Liver (tissue), 8 donors: ENCODE measurements at regions not wholly inside any gene's neighbourhood (a gene's known extent, or its start where the extent isn't known, plus 50 kb on each side); places are given as distances from the start of the nearest gene placed in this dataset.

Experiments used
- DNase-seq: peaks from one replicate; pipeline ENCODE4 v3.0.0-alpha.2; 2017; ENCODE audit warnings: low spot score
- H3K27ac ChIP-seq, 2 donors: one replicate each; pipeline ENCODE4 v1.7.0; 2013; ENCODE audit warnings: inconsistent platforms in 2 of 2, low read length in 2 of 2, control low read depth in 1 of 2, low read depth in 1 of 2, mild to moderate bottlenecking in 1 of 2
- H3K27me3 ChIP-seq, 4 donors: one replicate each; pipeline versions ENCODE4 v1.6.1 to v1.7.0; 2013; ENCODE audit warnings: low read length in 3 of 4, inconsistent platforms in 1 of 4, mild to moderate bottlenecking in 1 of 4, moderate library complexity in 1 of 4; ENCODE audit not compliant: control insufficient read depth in 4 of 4, insufficient read depth in 4 of 4
- H3K36me3 ChIP-seq, 4 donors: one replicate each; pipeline versions ENCODE4 v1.6.1 to v1.7.0; 2013; ENCODE audit warnings: low read length in 3 of 4, mild to moderate bottlenecking in 3 of 4, low read depth in 1 of 4, moderate library complexity in 1 of 4; ENCODE audit not compliant: control insufficient read depth in 4 of 4, insufficient read depth in 3 of 4
- H3K4me1 ChIP-seq, 4 donors: one replicate each; pipeline versions ENCODE4 v1.6.1 to v1.7.0; 2013; ENCODE audit warnings: low read length in 3 of 4, mild to moderate bottlenecking in 3 of 4, moderate library complexity in 1 of 4; ENCODE audit not compliant: control insufficient read depth in 4 of 4, insufficient read depth in 4 of 4
- H3K4me3 ChIP-seq, 3 donors: one replicate each; pipeline versions ENCODE4 v1.6.1 to v1.7.0; 2013; ENCODE audit warnings: low read length in 3 of 3, control low read depth in 1 of 3, low read depth in 1 of 3, mild to moderate bottlenecking in 1 of 3
- H3K9ac ChIP-seq, 2 donors: one replicate each; pipeline ENCODE4 v1.7.0; 2013; ENCODE audit warnings: low read length in 2 of 2, mild to moderate bottlenecking in 2 of 2, moderate library complexity in 2 of 2, control low read depth in 1 of 2, low read depth in 1 of 2
- H3K9me3 ChIP-seq, 4 donors: one replicate each; pipeline versions ENCODE4 v1.6.1 to v1.7.0; 2013; ENCODE audit warnings: low read length in 3 of 4; ENCODE audit not compliant: control insufficient read depth in 4 of 4
- ATF3 ChIP-seq: IDR thresholded peaks from 2 replicates; pipeline ENCODE4 v1.6.1; 2016; ENCODE audit warnings: antibody characterized with exemption
- CTCF ChIP-seq: fragments of 150-350 bp; IDR thresholded peaks from 2 replicates; pipeline ENCODE4 v1.5.1; 2017; ENCODE audit warnings: improper control_type of control experiment, low read depth, low read length; ENCODE audit not compliant: missing input control
- EGR1 ChIP-seq, 2 donors: IDR thresholded peaks; 2 replicates each; pipeline ENCODE4 v1.6.1; 2016 to 2018; ENCODE audit warnings: antibody characterized with exemption in 2 of 2, low read depth in 2 of 2
- FOXA1 ChIP-seq: IDR thresholded peaks from 2 replicates; pipeline ENCODE4 v1.6.1; 2016; ENCODE audit warnings: antibody characterized with exemption
- FOXA2 ChIP-seq: IDR thresholded peaks from 2 replicates; pipeline ENCODE4 v1.6.1; 2016; ENCODE audit warnings: antibody characterized with exemption
- GABPA ChIP-seq, 2 donors: IDR thresholded peaks in 1 of 2; conservative IDR thresholded peaks in 1 of 2; 2 replicates each; pipeline ENCODE4 v1.6.1; 2016; ENCODE audit warnings: antibody characterized with exemption in 2 of 2, mild to moderate bottlenecking in 1 of 2, moderate library complexity in 1 of 2
- HNF4A ChIP-seq, 2 donors: conservative IDR thresholded peaks; 2 replicates each; pipeline ENCODE4 v1.6.1; 2016; ENCODE audit warnings: antibody characterized with exemption in 2 of 2, mild to moderate bottlenecking in 2 of 2
- HNF4G ChIP-seq: IDR thresholded peaks from 2 replicates; pipeline ENCODE4 v1.6.1; 2016; ENCODE audit warnings: antibody characterized with exemption
- JUND ChIP-seq, 2 donors: IDR thresholded peaks; 2 replicates each; pipeline ENCODE4 v1.6.1; 2016; ENCODE audit warnings: antibody characterized with exemption in 2 of 2
- MAX ChIP-seq: IDR thresholded peaks from 2 replicates; pipeline ENCODE4 v1.6.1; 2016; ENCODE audit warnings: antibody characterized with exemption
- NR2F2 ChIP-seq: IDR thresholded peaks from 2 replicates; pipeline ENCODE4 v1.6.1; 2016; ENCODE audit warnings: antibody characterized with exemption
- RAD21 ChIP-seq, 2 donors: IDR thresholded peaks; 2 replicates each; pipeline ENCODE4 v1.6.1; 2016; ENCODE audit warnings: antibody characterized with exemption in 2 of 2, mild to moderate bottlenecking in 2 of 2
- REST ChIP-seq: IDR thresholded peaks from 2 replicates; pipeline ENCODE4 v1.6.1; 2016; ENCODE audit warnings: antibody characterized with exemption, mild to moderate bottlenecking
- RXRA ChIP-seq, 2 donors: IDR thresholded peaks; 2 replicates each; pipeline ENCODE4 v1.6.1; 2017 to 2018; ENCODE audit warnings: antibody characterized with exemption in 2 of 2, mild to moderate bottlenecking in 1 of 2
- SP1 ChIP-seq: IDR thresholded peaks from 2 replicates; pipeline ENCODE4 v1.6.1; 2018; ENCODE audit warnings: antibody characterized with exemption, mild to moderate bottlenecking
- TAF1 ChIP-seq: conservative IDR thresholded peaks from 2 replicates; pipeline ENCODE4 v1.6.1; 2016; ENCODE audit warnings: antibody characterized with exemption, mild to moderate bottlenecking
- YY1 ChIP-seq: IDR thresholded peaks from 2 replicates; pipeline ENCODE4 v1.6.1; 2016; ENCODE audit warnings: antibody characterized with exemption, mild to moderate bottlenecking
- ZBTB33 ChIP-seq: IDR thresholded peaks from 2 replicates; pipeline ENCODE4 v1.6.1; 2016; ENCODE audit warnings: antibody characterized with exemption
- WGBS: extraction: QIAGEN DNeasy Blood & Tissue Kit; methylation state at CpG from one replicate; pipeline ENCODE4 v1.1.7; 2013; 5-methylcytosine and 5-hydroxymethylcytosine counted together
- donor health status: healthy.
- donor health status: healthy.
- donor health status: healthy.
- donor health status: healthy.
- donor health status: healthy.

GRCh38 chr2:220198896-220199295 lies 571.5 kb downstream of the SLC4A3 start:
- H3K9me3 ChIP-seq = peaks cover 0 to 2% (median 0%) of the 10 kb centered on the region in 4 donors
- H3K9ac ChIP-seq = no peak overlapping the region
- no peak overlapping the region for H3K4me3 ChIP-seq
- no peaks in the 10 kb centered on the region for H3K27me3 ChIP-seq
- DNase-seq = no peak
- H3K27ac ChIP-seq = no peak overlapping the region
- TF ChIP-seq ZBTB33 = no peak
- no peak for TF ChIP-seq FOXA1
- TF ChIP-seq RXRA (IDR thresholded peaks at IDR 0.05) = no peak
- TF ChIP-seq YY1 = no peak
- TF ChIP-seq MAX = no peak
- TF ChIP-seq FOXA2 = no peak
- TF ChIP-seq TAF1 = no peak
- no peak for TF ChIP-seq CTCF
- TF ChIP-seq JUND (IDR thresholded peaks at IDR 0.05) = no peak
- no peak for TF ChIP-seq NR2F2
- no peak for TF ChIP-seq GABPA (IDR thresholded peaks at IDR 0.05 in 1 of 2, conservative IDR thresholded peaks at IDR 0.05 in 1 of 2)
- no peak for TF ChIP-seq EGR1 (IDR thresholded peaks at IDR 0.05; ENCODE audit: low read depth in 2 of 2)
- no peak for TF ChIP-seq SP1
- TF ChIP-seq ATF3 = no peak
- TF ChIP-seq HNF4G = no peak
- TF ChIP-seq HNF4A (conservative IDR thresholded peaks at IDR 0.05) = no peak
- TF ChIP-seq RAD21 (IDR thresholded peaks at IDR 0.05) = no peak
- TF ChIP-seq REST = no peak
- H3K4me1 ChIP-seq = no peaks in the 10 kb centered on the region
- 47% methylated on average over 7 of the region's 7 CpGs for WGBS
- no peaks in the 10 kb centered on the region for H3K36me3 ChIP-seq

GRCh38 chr2:220202066-220202465 lies 574.6 kb downstream of the SLC4A3 start:
- peaks cover 0 to 2% (median 0%) of the 10 kb centered on the region in 4 donors for H3K9me3 ChIP-seq
- H3K36me3 ChIP-seq = no peaks in the 10 kb centered on the region
- H3K27ac ChIP-seq = no peak overlapping the region
- TF ChIP-seq RXRA (IDR thresholded peaks at IDR 0.05) = no peak
- no peak for TF ChIP-seq SP1
- TF ChIP-seq RAD21 (IDR thresholded peaks at IDR 0.05) = no peak
- TF ChIP-seq GABPA (IDR thresholded peaks at IDR 0.05 in 1 of 2, conservative IDR thresholded peaks at IDR 0.05 in 1 of 2) = no peak
- no peak for TF ChIP-seq FOXA1
- TF ChIP-seq YY1 = no peak
- no peak for TF ChIP-seq ZBTB33
- no peak for TF ChIP-seq CTCF
- TF ChIP-seq NR2F2 = no peak
- no peak for TF ChIP-seq MAX

More at GRCh38 chr2:220202066-220202465, 574.6 kb downstream of the SLC4A3 start:
- Histone ChIP-seq H3K27me3 (no peaks in the 10 kb centered on the region), H3K4me3 (no peak overlapping the region), H3K9ac (no peak overlapping the region), H3K4me1 (no peaks in the 10 kb centered on the region)
- no peak for DNase-seq
